PFSK-1 (cell line): ENCODE measurements at regions not wholly inside any gene's neighbourhood (a gene's known extent, or its start where the extent isn't known, plus 50 kb on each side); places are given as distances from the start of the nearest gene placed in this dataset.

ENCODE experiments used
- FOXP2 ChIP-seq: optimal IDR thresholded peaks from 2 replicates; pipeline ENCODE3; 2011; ENCODE audit warnings: borderline replicate concordance, control low read depth, inconsistent platforms; ENCODE audit not compliant: insufficient read depth; ENCODE audit errors: extremely low read length, extremely low read depth
- POLR2AphosphoS5 ChIP-seq: IDR thresholded peaks from 2 replicates; pipeline ENCODE4 v1.6.1; 2012; ENCODE audit warnings: low read depth, mild to moderate bottlenecking, control low read depth, low read length, moderate library complexity
- SIN3A ChIP-seq: IDR thresholded peaks from 2 replicates; pipeline ENCODE4 v1.6.1; 2012; ENCODE audit warnings: mild to moderate bottlenecking, low read length, moderate library complexity, borderline replicate concordance; ENCODE audit not compliant: insufficient read depth
- TAF1 ChIP-seq: IDR thresholded peaks from 2 replicates; pipeline ENCODE4 v1.6.1; 2012; ENCODE audit warnings: low read length, control low read depth, borderline replicate concordance; ENCODE audit not compliant: insufficient read depth
- TF ChIP-seq, protein P1 (sequence below), 2 experiments: IDR thresholded peaks; 2 replicates each; pipeline versions ENCODE4 v1.6.1 to v1.8.0; 2011 to 2012; ENCODE audit warnings: low read depth in 2 of 2, low read length in 2 of 2, control low read depth in 1 of 2, inconsistent platforms in 1 of 2, mild to moderate bottlenecking in 1 of 2, moderate library complexity in 1 of 2; ENCODE audit not compliant: insufficient read depth in 1 of 2

DNA sequence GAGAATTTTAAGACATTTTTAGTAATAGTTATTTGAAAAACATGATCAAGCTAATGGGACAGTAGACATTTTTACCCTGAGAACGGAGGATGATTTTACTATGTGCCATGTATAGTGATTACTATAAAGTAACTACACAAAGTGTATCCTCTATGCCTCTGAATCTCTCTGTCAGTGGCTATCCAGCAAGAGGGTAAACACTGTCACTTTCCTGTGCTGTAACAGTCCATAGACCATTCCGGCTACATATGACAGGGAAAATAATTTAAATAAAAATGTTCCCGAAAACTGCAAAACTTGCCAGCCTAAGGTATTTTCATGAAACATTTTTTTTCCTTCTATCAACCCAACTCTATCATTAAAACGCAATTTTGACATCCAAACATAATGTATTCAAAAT is 1632.2 kb upstream of the ACVR2A start:
- TF ChIP-seq, protein P1, sequence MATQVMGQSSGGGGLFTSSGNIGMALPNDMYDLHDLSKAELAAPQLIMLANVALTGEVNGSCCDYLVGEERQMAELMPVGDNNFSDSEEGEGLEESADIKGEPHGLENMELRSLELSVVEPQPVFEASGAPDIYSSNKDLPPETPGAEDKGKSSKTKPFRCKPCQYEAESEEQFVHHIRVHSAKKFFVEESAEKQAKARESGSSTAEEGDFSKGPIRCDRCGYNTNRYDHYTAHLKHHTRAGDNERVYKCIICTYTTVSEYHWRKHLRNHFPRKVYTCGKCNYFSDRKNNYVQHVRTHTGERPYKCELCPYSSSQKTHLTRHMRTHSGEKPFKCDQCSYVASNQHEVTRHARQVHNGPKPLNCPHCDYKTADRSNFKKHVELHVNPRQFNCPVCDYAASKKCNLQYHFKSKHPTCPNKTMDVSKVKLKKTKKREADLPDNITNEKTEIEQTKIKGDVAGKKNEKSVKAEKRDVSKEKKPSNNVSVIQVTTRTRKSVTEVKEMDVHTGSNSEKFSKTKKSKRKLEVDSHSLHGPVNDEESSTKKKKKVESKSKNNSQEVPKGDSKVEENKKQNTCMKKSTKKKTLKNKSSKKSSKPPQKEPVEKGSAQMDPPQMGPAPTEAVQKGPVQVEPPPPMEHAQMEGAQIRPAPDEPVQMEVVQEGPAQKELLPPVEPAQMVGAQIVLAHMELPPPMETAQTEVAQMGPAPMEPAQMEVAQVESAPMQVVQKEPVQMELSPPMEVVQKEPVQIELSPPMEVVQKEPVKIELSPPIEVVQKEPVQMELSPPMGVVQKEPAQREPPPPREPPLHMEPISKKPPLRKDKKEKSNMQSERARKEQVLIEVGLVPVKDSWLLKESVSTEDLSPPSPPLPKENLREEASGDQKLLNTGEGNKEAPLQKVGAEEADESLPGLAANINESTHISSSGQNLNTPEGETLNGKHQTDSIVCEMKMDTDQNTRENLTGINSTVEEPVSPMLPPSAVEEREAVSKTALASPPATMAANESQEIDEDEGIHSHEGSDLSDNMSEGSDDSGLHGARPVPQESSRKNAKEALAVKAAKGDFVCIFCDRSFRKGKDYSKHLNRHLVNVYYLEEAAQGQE (IDR thresholded peaks at IDR 0.05; ENCODE audit: insufficient read depth in 1 of 2, low read depth in 2 of 2, low read length in 2 of 2), result no peak
- TF ChIP-seq SIN3A (no peak), TAF1 (no peak), FOXP2 (no peak), POLR2AphosphoS5 (no peak)

DNA sequence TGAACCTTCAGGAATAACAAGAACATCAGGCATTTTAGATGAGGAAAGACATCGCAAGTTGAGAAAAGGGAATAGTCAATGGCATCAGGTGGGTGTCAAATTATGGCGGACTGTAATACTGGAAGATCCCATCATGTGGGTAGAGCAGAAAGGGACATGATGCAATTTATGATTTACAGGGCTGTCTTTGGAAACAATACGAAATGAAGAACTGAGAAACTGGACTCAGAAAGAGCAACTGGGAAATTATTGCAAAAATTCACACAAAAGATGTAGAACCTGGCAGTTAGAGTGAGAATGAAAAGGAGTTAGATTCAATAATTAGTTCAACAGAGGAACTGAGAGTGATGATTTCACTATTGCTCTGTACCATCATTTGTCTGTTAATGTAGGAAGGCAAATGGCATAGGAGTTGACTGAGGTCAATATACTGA is 1635.0 kb upstream of the ACVR2A start:
- TF ChIP-seq, protein P1 (IDR thresholded peaks at IDR 0.05; ENCODE audit: insufficient read depth in 1 of 2, low read depth in 2 of 2, low read length in 2 of 2), result no peak
- TF ChIP-seq TAF1 (no peak), FOXP2 (no peak), SIN3A (no peak), POLR2AphosphoS5 (no peak)

DNA sequence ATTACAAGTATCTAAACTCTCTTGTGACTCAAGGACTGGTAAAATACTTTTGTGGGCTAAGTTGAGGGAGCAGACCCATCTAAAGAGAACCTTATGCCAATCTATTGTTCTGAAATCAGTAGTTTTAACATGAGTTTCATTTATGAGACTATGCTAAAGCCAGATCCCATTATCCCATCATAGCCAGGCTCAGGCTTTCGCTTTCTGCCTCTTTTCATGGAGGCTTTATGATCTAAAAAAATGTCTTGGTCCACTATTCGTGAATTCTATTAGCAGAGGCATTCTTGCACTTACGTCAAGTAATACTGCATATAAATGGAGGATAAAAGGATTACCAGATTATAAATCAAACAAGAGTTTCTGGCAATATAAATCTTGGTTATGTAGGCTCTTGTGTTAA is 1636.9 kb upstream of the ACVR2A start:
- TF ChIP-seq SIN3A (no peak), POLR2AphosphoS5 (no peak), TAF1 (no peak), FOXP2 (no peak)
- TF ChIP-seq, protein P1 (IDR thresholded peaks at IDR 0.05; ENCODE audit: insufficient read depth in 1 of 2, low read depth in 2 of 2, low read length in 2 of 2), result no peak

DNA sequence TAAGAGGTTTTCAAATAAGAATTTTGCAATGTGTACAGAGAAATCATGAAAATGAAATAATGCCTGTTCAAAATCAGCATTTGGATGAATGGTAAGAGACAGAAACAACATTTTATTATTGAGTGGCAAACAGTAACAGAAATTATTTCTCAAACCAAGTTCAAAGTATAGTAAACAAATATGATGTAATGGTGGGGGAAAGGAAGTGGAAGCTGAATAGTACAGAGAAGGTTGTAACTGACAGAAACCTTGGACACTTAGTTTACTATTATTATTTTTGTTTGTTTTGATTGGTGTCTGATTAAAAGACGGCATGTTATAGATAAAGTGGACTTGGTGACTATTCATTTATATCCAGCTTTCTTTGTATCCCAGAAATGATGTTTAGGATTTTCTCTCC is 1637.4 kb upstream of the ACVR2A start:
- TF ChIP-seq, protein P1 (IDR thresholded peaks at IDR 0.05; ENCODE audit: insufficient read depth in 1 of 2, low read depth in 2 of 2, low read length in 2 of 2), result no peak
- TF ChIP-seq FOXP2 (no peak), TAF1 (no peak), SIN3A (no peak), POLR2AphosphoS5 (no peak)

DNA sequence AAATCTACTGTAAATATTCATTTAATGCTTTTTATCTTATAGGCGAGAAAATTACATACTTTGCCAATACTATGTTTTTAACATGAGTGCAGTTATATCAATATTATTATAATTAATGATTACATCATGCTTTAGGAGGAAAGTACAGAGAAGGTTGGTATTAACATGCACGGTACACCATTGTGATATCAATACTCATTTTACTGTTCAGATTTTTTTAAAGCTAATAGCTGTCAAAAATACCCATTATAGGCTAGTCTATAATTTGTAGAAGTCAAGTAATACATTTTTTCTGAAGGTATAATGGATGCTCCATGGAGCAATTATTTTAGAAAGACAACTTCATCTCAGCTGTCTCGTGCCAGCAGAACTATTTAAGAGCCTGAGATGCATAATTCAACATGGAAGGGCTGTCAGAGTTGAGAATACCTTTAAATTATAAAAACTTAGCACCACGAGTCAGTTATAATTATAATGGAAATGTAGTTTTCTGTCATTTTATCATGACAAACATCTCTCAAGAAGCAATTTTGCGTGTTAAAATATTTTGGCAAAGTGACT is 1641.7 kb upstream of the ACVR2A start:
- no peak for TF ChIP-seq SIN3A
- TF ChIP-seq, protein P1 (IDR thresholded peaks at IDR 0.05; ENCODE audit: insufficient read depth in 1 of 2, low read depth in 2 of 2, low read length in 2 of 2), result no peak
- TF ChIP-seq FOXP2, result no peak
- TF ChIP-seq TAF1, result no peak
- no peak for TF ChIP-seq POLR2AphosphoS5
